OCI-M1 (cell line): ENCODE measurements at regions not wholly inside any gene's neighbourhood (a gene's known extent, or its start where the extent isn't known, plus 50 kb on each side); places are given as distances from the start of the nearest gene placed in this dataset.
A peak's percentile ranks its signal among the peaks of the same experiment; 100 is the strongest.

Experiments
- DNase-seq: peaks from one replicate; lab custom pipeline; 2025; lab: John Stamatoyannopoulos, UW

- no peak for DNase-seq
Observed at GRCh38 chr3:110810356-110810755, 261.3 kb upstream of the NECTIN3 start.

- DNase-seq = no peak
Observed at GRCh38 chr3:110811050-110811449, 260.6 kb upstream of the NECTIN3 start.

- no peak for DNase-seq
Observed at GRCh38 chr3:110813541-110813940, 258.1 kb upstream of the NECTIN3 start.

GRCh38 chr3:110814170-110815007 is 257.2 kb upstream of the NECTIN3 start:
- DNase-seq = no peak

GRCh38 chr3:110815008-110815583 is 256.5 kb upstream of the NECTIN3 start:
- DNase-seq = peak; percentile 17

GRCh38 chr3:110816008-110816407 is 255.6 kb upstream of the NECTIN3 start:
- DNase-seq = no peak

- no peak for DNase-seq
Observed at GRCh38 chr3:110821586-110821985, 250.0 kb upstream of the NECTIN3 start.

GRCh38 chr3:110822971-110823370 is 248.6 kb upstream of the NECTIN3 start:
- DNase-seq = no peak

GRCh38 chr3:110846971-110847370 is 224.6 kb upstream of the NECTIN3 start:
- no peak for DNase-seq

GRCh38 chr3:110849064-110849463 is 222.6 kb upstream of the NECTIN3 start:
- DNase-seq = no peak

GRCh38 chr3:110851736-110852135 is 219.9 kb upstream of the NECTIN3 start:
- no peak for DNase-seq

- no peak for DNase-seq
Observed at GRCh38 chr3:110855207-110855606, 216.4 kb upstream of the NECTIN3 start.

- DNase-seq = no peak
Observed at GRCh38 chr3:110856916-110857315, 214.7 kb upstream of the NECTIN3 start.

- no peak for DNase-seq
Observed at GRCh38 chr3:110858549-110858948, 213.1 kb upstream of the NECTIN3 start.

- no peak for DNase-seq
Observed at GRCh38 chr3:110859336-110859735, 212.3 kb upstream of the NECTIN3 start.

GRCh38 chr3:110859993-110860392 is 211.6 kb upstream of the NECTIN3 start:
- DNase-seq = no peak

GRCh38 chr3:110865934-110866333 is 205.7 kb upstream of the NECTIN3 start:
- DNase-seq = no peak

GRCh38 chr3:110868106-110868505 is 203.5 kb upstream of the NECTIN3 start:
- no peak for DNase-seq

- DNase-seq = no peak
Observed at GRCh38 chr3:110869736-110870135, 201.9 kb upstream of the NECTIN3 start.

- DNase-seq = no peak
Observed at GRCh38 chr3:110871869-110872268, 199.7 kb upstream of the NECTIN3 start.

GRCh38 chr3:110878692-110879091 is 192.9 kb upstream of the NECTIN3 start:
- DNase-seq = no peak

GRCh38 chr3:110881069-110881468 is 190.5 kb upstream of the NECTIN3 start:
- DNase-seq = peak; percentile 16

- DNase-seq = no peak
Observed at GRCh38 chr3:110886222-110886893, 185.3 kb upstream of the NECTIN3 start.
